ENCODE measurements at regions not wholly inside any gene's neighbourhood (a gene's known extent, or its start where the extent isn't known, plus 50 kb on each side); places are given as distances from the start of the nearest gene placed in this dataset.

DNA sequence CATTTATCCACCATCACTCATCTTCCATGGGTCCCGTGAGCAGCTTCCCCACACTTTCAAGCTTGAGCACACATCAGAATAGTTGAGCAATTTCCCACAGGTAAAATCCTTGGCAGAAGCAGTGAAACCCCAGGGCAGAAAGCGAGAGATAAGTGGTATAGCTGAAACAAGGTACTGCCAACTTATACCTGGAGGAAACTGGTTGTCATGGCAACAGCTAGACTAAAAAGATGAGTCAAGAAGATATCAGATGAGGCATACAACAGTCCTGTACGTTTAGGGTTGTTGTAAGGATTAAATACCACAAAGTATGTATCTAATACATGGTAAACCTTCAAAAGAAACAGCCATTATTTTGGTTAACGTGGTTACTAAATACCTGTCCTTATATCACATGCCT, 66.9 kb upstream of the PHOX2B start:
- TF ChIP-seq, protein P1, sequence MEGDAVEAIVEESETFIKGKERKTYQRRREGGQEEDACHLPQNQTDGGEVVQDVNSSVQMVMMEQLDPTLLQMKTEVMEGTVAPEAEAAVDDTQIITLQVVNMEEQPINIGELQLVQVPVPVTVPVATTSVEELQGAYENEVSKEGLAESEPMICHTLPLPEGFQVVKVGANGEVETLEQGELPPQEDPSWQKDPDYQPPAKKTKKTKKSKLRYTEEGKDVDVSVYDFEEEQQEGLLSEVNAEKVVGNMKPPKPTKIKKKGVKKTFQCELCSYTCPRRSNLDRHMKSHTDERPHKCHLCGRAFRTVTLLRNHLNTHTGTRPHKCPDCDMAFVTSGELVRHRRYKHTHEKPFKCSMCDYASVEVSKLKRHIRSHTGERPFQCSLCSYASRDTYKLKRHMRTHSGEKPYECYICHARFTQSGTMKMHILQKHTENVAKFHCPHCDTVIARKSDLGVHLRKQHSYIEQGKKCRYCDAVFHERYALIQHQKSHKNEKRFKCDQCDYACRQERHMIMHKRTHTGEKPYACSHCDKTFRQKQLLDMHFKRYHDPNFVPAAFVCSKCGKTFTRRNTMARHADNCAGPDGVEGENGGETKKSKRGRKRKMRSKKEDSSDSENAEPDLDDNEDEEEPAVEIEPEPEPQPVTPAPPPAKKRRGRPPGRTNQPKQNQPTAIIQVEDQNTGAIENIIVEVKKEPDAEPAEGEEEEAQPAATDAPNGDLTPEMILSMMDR (IDR thresholded peaks at IDR 0.05): no peak
- no peak for TF ChIP-seq POLR2A (IDR thresholded peaks at IDR 0.05)
